ENCODE measurements at regions not wholly inside any gene's neighbourhood (a gene's known extent, or its start where the extent isn't known, plus 50 kb on each side); places are given as distances from the start of the nearest gene placed in this dataset.

GRCh38 chr4:30614771-30615170 lies 105.4 kb upstream of the PCDH7 start:
- intact Hi-C loops (cut with DNase I): no loop called here
- Histone ChIP-seq H3K4me1 (ENCODE audit: control insufficient read depth in 1 of 2, insufficient read depth in 2 of 2, low read length in 2 of 2) (no peaks in the 10 kb centered on the region), H3K4me3 (ENCODE audit: low read length in 2 of 2) (no peak overlapping the region), H3K27me3 (ENCODE audit: control insufficient read depth in 1 of 2, insufficient read depth in 2 of 2, low read length in 1 of 2) (no peaks in the 10 kb centered on the region), H3K36me3 (ENCODE audit: control insufficient read depth in 1 of 2, insufficient read depth in 2 of 2, low read length in 1 of 2) (no peaks in the 10 kb centered on the region), H3K27ac (ENCODE audit: low read depth in 1 of 2, low read length in 2 of 2) (no peak overlapping the region), H3K9me3 (ENCODE audit: control insufficient read depth, low read length) (no peaks in the 10 kb centered on the region)
- DNase-seq (no peak), ATAC-seq (ENCODE audit: low FRiP score) (no peak)

GRCh38 chr4:30616942-30617646 lies 103.1 kb upstream of the PCDH7 start:
- WGBS, 2 donors: 80% methylated on average over 2 of the region's 2 CpGs
- intact Hi-C loops (cut with DNase I): no loop called here
- H3K4me1 ChIP-seq (ENCODE audit: control insufficient read depth in 1 of 2, insufficient read depth in 2 of 2, low read length in 2 of 2): no peaks in the 10 kb centered on the region

GRCh38 chr4:30617836-30618235 lies 102.3 kb upstream of the PCDH7 start:
- no peak overlapping the region for H3K27ac ChIP-seq (ENCODE audit: low read depth in 1 of 2, low read length in 2 of 2)
- no peaks in the 10 kb centered on the region for H3K36me3 ChIP-seq (ENCODE audit: control insufficient read depth in 1 of 2, insufficient read depth in 2 of 2, low read length in 1 of 2)
- no peaks in the 10 kb centered on the region for H3K9me3 ChIP-seq (ENCODE audit: control insufficient read depth, low read length)
- no peaks in the 10 kb centered on the region for H3K27me3 ChIP-seq (ENCODE audit: control insufficient read depth in 1 of 2, insufficient read depth in 2 of 2, low read length in 1 of 2)
- no peak for ATAC-seq (ENCODE audit: low FRiP score)
- 86 to 90% methylated on average over 2 of the region's 2 CpGs for WGBS, 2 donors
- H3K4me3 ChIP-seq (ENCODE audit: low read length in 2 of 2): no peak overlapping the region
- intact Hi-C loops (cut with DNase I): no loop called here
- no peaks in the 10 kb centered on the region for H3K4me1 ChIP-seq (ENCODE audit: control insufficient read depth in 1 of 2, insufficient read depth in 2 of 2, low read length in 2 of 2)
- DNase-seq: no peak

More at GRCh38 chr4:30616942-30617646, 103.1 kb upstream of the PCDH7 start:
- no peak overlapping the region for H3K4me3 ChIP-seq (ENCODE audit: low read length in 2 of 2)
- no peaks in the 10 kb centered on the region for H3K9me3 ChIP-seq (ENCODE audit: control insufficient read depth, low read length)
- no peak for DNase-seq
- no peak overlapping the region for H3K27ac ChIP-seq (ENCODE audit: low read depth in 1 of 2, low read length in 2 of 2)
- H3K27me3 ChIP-seq (ENCODE audit: control insufficient read depth in 1 of 2, insufficient read depth in 2 of 2, low read length in 1 of 2): no peaks in the 10 kb centered on the region
- ATAC-seq (ENCODE audit: low FRiP score): no peak
- H3K36me3 ChIP-seq (ENCODE audit: control insufficient read depth in 1 of 2, insufficient read depth in 2 of 2, low read length in 1 of 2): no peaks in the 10 kb centered on the region

GRCh38 chr4:30619679-30620078 lies 100.5 kb upstream of the PCDH7 start:
- H3K27ac ChIP-seq (ENCODE audit: low read depth in 1 of 2, low read length in 2 of 2): no peak overlapping the region
- DNase-seq: no peak
- H3K9me3 ChIP-seq (ENCODE audit: control insufficient read depth, low read length): no peaks in the 10 kb centered on the region
- ATAC-seq (ENCODE audit: low FRiP score): no peak
- H3K4me3 ChIP-seq (ENCODE audit: low read length in 2 of 2): no peak overlapping the region
- no peaks in the 10 kb centered on the region for H3K4me1 ChIP-seq (ENCODE audit: control insufficient read depth in 1 of 2, insufficient read depth in 2 of 2, low read length in 2 of 2)
- no peaks in the 10 kb centered on the region for H3K36me3 ChIP-seq (ENCODE audit: control insufficient read depth in 1 of 2, insufficient read depth in 2 of 2, low read length in 1 of 2)
- no peaks in the 10 kb centered on the region for H3K27me3 ChIP-seq (ENCODE audit: control insufficient read depth in 1 of 2, insufficient read depth in 2 of 2, low read length in 1 of 2)
- WGBS, 2 donors: 0 to 1% methylated on average over 1 of the region's 1 CpG
- intact Hi-C loops (cut with DNase I): no loop called here

- intact Hi-C loops (cut with DNase I): no loop called here
- 78 to 81% methylated on average over 1 of the region's 1 CpG for WGBS, 2 donors
Observed at GRCh38 chr4:30620711-30621110, 99.5 kb upstream of the PCDH7 start.

GRCh38 chr4:30630431-30630830 lies 89.7 kb upstream of the PCDH7 start:
- DNase-seq (no peak), ATAC-seq (ENCODE audit: low FRiP score) (no peak)
- H3K27me3 ChIP-seq (ENCODE audit: control insufficient read depth in 1 of 2, insufficient read depth in 2 of 2, low read length in 1 of 2): peaks cover 0 to 2% of the 10 kb centered on the region in 2 donors
- intact Hi-C loops (cut with DNase I): no loop called here
- 85 to 88% methylated on average over 3 of the region's 3 CpGs for WGBS, 2 donors
- no peaks in the 10 kb centered on the region for H3K4me1 ChIP-seq (ENCODE audit: control insufficient read depth in 1 of 2, insufficient read depth in 2 of 2, low read length in 2 of 2)
- H3K36me3 ChIP-seq (ENCODE audit: control insufficient read depth in 1 of 2, insufficient read depth in 2 of 2, low read length in 1 of 2): no peaks in the 10 kb centered on the region
- no peak overlapping the region for H3K4me3 ChIP-seq (ENCODE audit: low read length in 2 of 2)
- H3K9me3 ChIP-seq (ENCODE audit: control insufficient read depth, low read length): no peaks in the 10 kb centered on the region
- H3K27ac ChIP-seq (ENCODE audit: low read depth in 1 of 2, low read length in 2 of 2): no peak overlapping the region

More at GRCh38 chr4:30620711-30621110, 99.5 kb upstream of the PCDH7 start:
- no peak for DNase-seq
- no peak for ATAC-seq (ENCODE audit: low FRiP score)
- Histone ChIP-seq H3K36me3 (ENCODE audit: control insufficient read depth in 1 of 2, insufficient read depth in 2 of 2, low read length in 1 of 2) (no peaks in the 10 kb centered on the region), H3K27ac (ENCODE audit: low read depth in 1 of 2, low read length in 2 of 2) (no peak overlapping the region), H3K9me3 (ENCODE audit: control insufficient read depth, low read length) (no peaks in the 10 kb centered on the region), H3K4me1 (ENCODE audit: control insufficient read depth in 1 of 2, insufficient read depth in 2 of 2, low read length in 2 of 2) (no peaks in the 10 kb centered on the region), H3K4me3 (ENCODE audit: low read length in 2 of 2) (no peak overlapping the region), H3K27me3 (ENCODE audit: control insufficient read depth in 1 of 2, insufficient read depth in 2 of 2, low read length in 1 of 2) (no peaks in the 10 kb centered on the region)

GRCh38 chr4:30632751-30633150 lies 87.4 kb upstream of the PCDH7 start:
- no peak for ATAC-seq (ENCODE audit: low FRiP score)
- no peaks in the 10 kb centered on the region for H3K9me3 ChIP-seq (ENCODE audit: control insufficient read depth, low read length)
- 85 to 89% methylated on average over 1 of the region's 1 CpG for WGBS, 2 donors
- no peak for DNase-seq
- H3K27me3 ChIP-seq (ENCODE audit: control insufficient read depth in 1 of 2, insufficient read depth in 2 of 2, low read length in 1 of 2): peaks cover 0 to 2% of the 10 kb centered on the region in 2 donors
- H3K36me3 ChIP-seq (ENCODE audit: control insufficient read depth in 1 of 2, insufficient read depth in 2 of 2, low read length in 1 of 2): no peaks in the 10 kb centered on the region
- H3K4me1 ChIP-seq (ENCODE audit: control insufficient read depth in 1 of 2, insufficient read depth in 2 of 2, low read length in 2 of 2): no peaks in the 10 kb centered on the region
- no peak overlapping the region for H3K4me3 ChIP-seq (ENCODE audit: low read length in 2 of 2)
- H3K27ac ChIP-seq (ENCODE audit: low read depth in 1 of 2, low read length in 2 of 2): no peak overlapping the region
- intact Hi-C loops (cut with DNase I): no loop called here

GRCh38 chr4:30641345-30641744 lies 78.8 kb upstream of the PCDH7 start:
- 51 to 58% methylated on average over 1 of the region's 1 CpG for WGBS, 2 donors
- Histone ChIP-seq H3K27me3 (ENCODE audit: control insufficient read depth in 1 of 2, insufficient read depth in 2 of 2, low read length in 1 of 2) (no peaks in the 10 kb centered on the region), H3K4me1 (ENCODE audit: control insufficient read depth in 1 of 2, insufficient read depth in 2 of 2, low read length in 2 of 2) (no peaks in the 10 kb centered on the region), H3K27ac (ENCODE audit: low read depth in 1 of 2, low read length in 2 of 2) (no peak overlapping the region), H3K9me3 (ENCODE audit: control insufficient read depth, low read length) (no peaks in the 10 kb centered on the region), H3K4me3 (ENCODE audit: low read length in 2 of 2) (no peak overlapping the region), H3K36me3 (ENCODE audit: control insufficient read depth in 1 of 2, insufficient read depth in 2 of 2, low read length in 1 of 2) (no peaks in the 10 kb centered on the region)
- DNase-seq (no peak), ATAC-seq (ENCODE audit: low FRiP score) (no peak)
- intact Hi-C loops (cut with DNase I): no loop called here

- H3K27ac ChIP-seq (ENCODE audit: low read depth in 1 of 2, low read length in 2 of 2): no peak overlapping the region
- H3K4me1 ChIP-seq (ENCODE audit: control insufficient read depth in 1 of 2, insufficient read depth in 2 of 2, low read length in 2 of 2): no peaks in the 10 kb centered on the region
- no peaks in the 10 kb centered on the region for H3K27me3 ChIP-seq (ENCODE audit: control insufficient read depth in 1 of 2, insufficient read depth in 2 of 2, low read length in 1 of 2)
- intact Hi-C loops (cut with DNase I): no loop called here
- WGBS, 2 donors: 16 to 29% methylated on average over 1 of the region's 1 CpG
- H3K9me3 ChIP-seq (ENCODE audit: control insufficient read depth, low read length): no peaks in the 10 kb centered on the region
- DNase-seq (no peak), ATAC-seq (ENCODE audit: low FRiP score) (no peak)
- H3K4me3 ChIP-seq (ENCODE audit: low read length in 2 of 2): no peak overlapping the region
- H3K36me3 ChIP-seq (ENCODE audit: control insufficient read depth in 1 of 2, insufficient read depth in 2 of 2, low read length in 1 of 2): no peaks in the 10 kb centered on the region
Observed at GRCh38 chr4:30642567-30642966, 77.6 kb upstream of the PCDH7 start.
